HG03095 (cell line): ENCODE measurements at regions not wholly inside any gene's neighbourhood (a gene's known extent, or its start where the extent isn't known, plus 50 kb on each side); places are given as distances from the start of the nearest gene placed in this dataset.

Experiments
- ATAC-seq: cut with Tn5 transposase; IDR thresholded peaks from one replicate; pipeline ENCODE4 v1.9.1; 2021; ENCODE audit warnings: moderate library complexity; ENCODE audit not compliant: unreplicated experiment

- ATAC-seq = no peak
Observed at GRCh38 chr11:109794501-109794900, 298.7 kb upstream of the ZC3H12C start.

- no peak for ATAC-seq
Observed at GRCh38 chr11:109795234-109795633, 298.0 kb upstream of the ZC3H12C start.

GRCh38 chr11:109796253-109796652 lies 296.9 kb upstream of the ZC3H12C start:
- no peak for ATAC-seq

- no peak for ATAC-seq
Observed at GRCh38 chr11:109798521-109798920, 294.7 kb upstream of the ZC3H12C start.

GRCh38 chr11:109799604-109800003 lies 293.6 kb upstream of the ZC3H12C start:
- no peak for ATAC-seq

- no peak for ATAC-seq
Observed at GRCh38 chr11:109804911-109805310, 288.3 kb upstream of the ZC3H12C start.

GRCh38 chr11:109806205-109806604 lies 287.0 kb upstream of the ZC3H12C start:
- ATAC-seq = no peak

GRCh38 chr11:109808569-109808968 lies 284.6 kb upstream of the ZC3H12C start:
- no peak for ATAC-seq

- ATAC-seq = no peak
Observed at GRCh38 chr11:109814824-109815223, 278.4 kb upstream of the ZC3H12C start.

- ATAC-seq = no peak
Observed at GRCh38 chr11:109815500-109816150, 277.6 kb upstream of the ZC3H12C start.

- no peak for ATAC-seq
Observed at GRCh38 chr11:109818290-109818689, 274.9 kb upstream of the ZC3H12C start.

- ATAC-seq = no peak
Observed at GRCh38 chr11:109819410-109819809, 273.8 kb upstream of the ZC3H12C start.

- no peak for ATAC-seq
Observed at GRCh38 chr11:109821511-109821910, 271.7 kb upstream of the ZC3H12C start.

- no peak for ATAC-seq
Observed at GRCh38 chr11:109822436-109823102, 270.6 kb upstream of the ZC3H12C start.

- ATAC-seq = no peak
Observed at GRCh38 chr11:109828387-109828786, 264.8 kb upstream of the ZC3H12C start.

- no peak for ATAC-seq
Observed at GRCh38 chr11:109838026-109838425, 255.2 kb upstream of the ZC3H12C start.

- ATAC-seq = no peak
Observed at GRCh38 chr11:109845437-109845836, 247.8 kb upstream of the ZC3H12C start.

- ATAC-seq = no peak
Observed at GRCh38 chr11:109847621-109848020, 245.6 kb upstream of the ZC3H12C start.

GRCh38 chr11:109849051-109849450 lies 244.1 kb upstream of the ZC3H12C start:
- no peak for ATAC-seq

- ATAC-seq = no peak
Observed at GRCh38 chr11:109849946-109850345, 243.2 kb upstream of the ZC3H12C start.

GRCh38 chr11:109851780-109852390 lies 241.3 kb upstream of the ZC3H12C start:
- no peak for ATAC-seq

- ATAC-seq = peak; percentile 80
Observed at GRCh38 chr11:109853156-109853776, 239.9 kb upstream of the ZC3H12C start.
